ENCODE measurements at regions not wholly inside any gene's neighbourhood (a gene's known extent, or its start where the extent isn't known, plus 50 kb on each side); places are given as distances from the start of the nearest gene placed in this dataset.

GRCh38 chr4:130659320-130659719 lies 1563.4 kb downstream of the C4orf33 start:
- DNase-seq (no peak), ATAC-seq (ENCODE audit: low read depth in 2 of 2) (no peak)
- Mint-ChIP-seq H3K4me3 (no peak overlapping the region), H3K27ac (no peak overlapping the region), H3K27me3 (no peaks in the 10 kb centered on the region), H3K36me3 (no peaks in the 10 kb centered on the region), H3K4me1 (no peaks in the 10 kb centered on the region), H3K9me3 (peaks cover 2 to 24% (median 5%) of the 10 kb centered on the region in 7 donors)
- Histone ChIP-seq H3K27ac (ENCODE audit: insufficient read depth, low read length, poor library complexity, severe bottlenecking) (no peak overlapping the region), H3K4me3 (ENCODE audit: low read depth, low read length) (no peak overlapping the region), H3K4me1 (ENCODE audit: control insufficient read depth, insufficient read depth, low read length, poor library complexity, severe bottlenecking) (no peaks in the 10 kb centered on the region), H3K27me3 (ENCODE audit: control insufficient read depth, insufficient read depth, low read length) (no peaks in the 10 kb centered on the region), H3K9me3 (ENCODE audit: control insufficient read depth in 2 of 2, low read length in 2 of 2) (no peaks in the 10 kb centered on the region), H3K36me3 (ENCODE audit: control insufficient read depth, insufficient read depth, low read length) (no peaks in the 10 kb centered on the region)

DNA sequence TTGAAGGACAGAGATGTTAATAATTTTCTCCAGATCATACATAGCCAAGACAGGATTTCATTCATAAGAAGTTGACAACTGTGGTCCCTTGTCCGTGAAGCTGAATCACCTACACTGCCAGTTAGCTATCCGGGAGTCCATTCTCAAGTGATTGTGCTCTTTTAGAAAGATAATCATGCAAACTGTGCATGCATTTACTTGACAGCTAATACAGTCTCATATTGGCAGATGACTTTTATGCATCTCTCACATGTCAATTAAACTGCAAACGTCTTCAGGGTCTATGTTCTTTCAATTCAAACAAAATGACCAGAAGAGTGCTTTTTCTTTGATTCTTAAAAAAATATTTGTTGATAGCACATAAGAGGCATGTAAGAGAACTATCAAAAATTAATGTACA lies 1572.9 kb downstream of the C4orf33 start:
- H3K4me3 ChIP-seq (ENCODE audit: low read depth, low read length): no peak overlapping the region
- H3K36me3 Mint-ChIP-seq: no peaks in the 10 kb centered on the region
- no peak overlapping the region for H3K27ac ChIP-seq (ENCODE audit: insufficient read depth, low read length, poor library complexity, severe bottlenecking)
- H3K36me3 ChIP-seq (ENCODE audit: control insufficient read depth, insufficient read depth, low read length): no peaks in the 10 kb centered on the region
- ATAC-seq (ENCODE audit: low read depth in 2 of 2): no peak
- peaks cover 0 to 22% (median 4%) of the 10 kb centered on the region in 7 donors for H3K9me3 Mint-ChIP-seq
- H3K4me1 ChIP-seq (ENCODE audit: control insufficient read depth, insufficient read depth, low read length, poor library complexity, severe bottlenecking): no peaks in the 10 kb centered on the region
- no peaks in the 10 kb centered on the region for H3K27me3 ChIP-seq (ENCODE audit: control insufficient read depth, insufficient read depth, low read length)
- H3K27me3 Mint-ChIP-seq: no peaks in the 10 kb centered on the region
- no peak overlapping the region for H3K4me3 Mint-ChIP-seq
- no peak for DNase-seq
- no peaks in the 10 kb centered on the region for H3K4me1 Mint-ChIP-seq
- no peaks in the 10 kb centered on the region for H3K9me3 ChIP-seq (ENCODE audit: control insufficient read depth in 2 of 2, low read length in 2 of 2)
- no peak overlapping the region for H3K27ac Mint-ChIP-seq

DNA sequence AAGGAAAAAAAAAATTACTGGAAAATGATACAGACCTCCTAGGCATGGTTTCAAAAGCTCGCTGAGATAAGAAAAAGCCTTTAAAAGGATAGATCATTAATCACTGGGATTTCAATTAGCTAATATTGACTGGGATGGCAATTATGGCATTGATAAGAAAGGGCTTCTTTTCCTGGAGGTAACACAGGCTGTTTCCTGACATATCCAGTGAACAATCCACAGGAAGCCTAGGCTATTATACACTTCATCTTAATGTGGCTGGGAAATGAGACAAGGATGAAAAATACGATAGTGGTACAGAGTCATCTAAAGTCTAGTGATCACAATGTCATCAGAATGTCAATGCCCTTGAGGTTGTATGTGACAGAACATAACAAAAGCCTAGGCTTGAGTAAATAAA lies 1579.3 kb downstream of the C4orf33 start:
- Histone ChIP-seq H3K27me3 (ENCODE audit: control insufficient read depth, insufficient read depth, low read length) (no peaks in the 10 kb centered on the region), H3K27ac (ENCODE audit: insufficient read depth, low read length, poor library complexity, severe bottlenecking) (no peak overlapping the region), H3K36me3 (ENCODE audit: control insufficient read depth, insufficient read depth, low read length) (no peaks in the 10 kb centered on the region), H3K9me3 (ENCODE audit: control insufficient read depth in 2 of 2, low read length in 2 of 2) (no peaks in the 10 kb centered on the region), H3K4me3 (ENCODE audit: low read depth, low read length) (no peak overlapping the region), H3K4me1 (ENCODE audit: control insufficient read depth, insufficient read depth, low read length, poor library complexity, severe bottlenecking) (no peaks in the 10 kb centered on the region)
- peaks cover 0 to 25% (median 4%) of the 10 kb centered on the region in 7 donors for H3K9me3 Mint-ChIP-seq
- H3K4me3 Mint-ChIP-seq: no peak overlapping the region
- DNase-seq (no peak), ATAC-seq (ENCODE audit: low read depth in 2 of 2) (no peak)
- no peak overlapping the region for H3K27ac Mint-ChIP-seq
- H3K4me1 Mint-ChIP-seq: no peaks in the 10 kb centered on the region
- H3K27me3 Mint-ChIP-seq: no peaks in the 10 kb centered on the region
- no peaks in the 10 kb centered on the region for H3K36me3 Mint-ChIP-seq

DNA sequence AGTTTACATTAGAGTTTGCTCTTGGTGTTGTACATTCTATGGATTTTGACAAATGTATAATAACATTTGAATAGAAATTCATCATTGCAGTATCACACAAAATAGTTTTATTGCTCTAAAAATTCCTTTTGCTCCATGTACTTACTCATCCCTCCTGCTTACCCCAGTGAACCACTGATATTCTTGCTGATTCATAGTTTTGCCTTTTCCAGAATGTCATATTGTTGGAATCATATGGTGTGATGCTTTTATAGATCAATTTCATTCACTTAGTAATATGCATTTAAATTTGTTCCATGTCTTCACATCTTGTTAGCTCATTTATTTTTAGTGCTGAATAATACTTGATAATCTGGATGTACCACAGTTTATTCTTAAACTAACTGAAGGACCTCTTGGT lies 1593.2 kb downstream of the C4orf33 start:
- no peaks in the 10 kb centered on the region for H3K27me3 ChIP-seq (ENCODE audit: control insufficient read depth, insufficient read depth, low read length)
- Mint-ChIP-seq H3K36me3 (no peaks in the 10 kb centered on the region), H3K27me3 (no peaks in the 10 kb centered on the region), H3K27ac (no peak overlapping the region), H3K4me1 (no peaks in the 10 kb centered on the region), H3K4me3 (peak overlapping the region in 1 of 4 donors; percentile 21), H3K9me3 (peaks cover 0 to 11% (median 4%) of the 10 kb centered on the region in 7 donors)
- H3K4me3 ChIP-seq (ENCODE audit: low read depth, low read length): no peak overlapping the region
- peaks cover 0 to 3% of the 10 kb centered on the region in 2 experiments for H3K9me3 ChIP-seq (ENCODE audit: control insufficient read depth in 2 of 2, low read length in 2 of 2)
- H3K4me1 ChIP-seq (ENCODE audit: control insufficient read depth, insufficient read depth, low read length, poor library complexity, severe bottlenecking): no peaks in the 10 kb centered on the region
- no peaks in the 10 kb centered on the region for H3K36me3 ChIP-seq (ENCODE audit: control insufficient read depth, insufficient read depth, low read length)
- no peak overlapping the region for H3K27ac ChIP-seq (ENCODE audit: insufficient read depth, low read length, poor library complexity, severe bottlenecking)
- DNase-seq (no peak), ATAC-seq (ENCODE audit: low read depth in 2 of 2) (no peak)

DNA sequence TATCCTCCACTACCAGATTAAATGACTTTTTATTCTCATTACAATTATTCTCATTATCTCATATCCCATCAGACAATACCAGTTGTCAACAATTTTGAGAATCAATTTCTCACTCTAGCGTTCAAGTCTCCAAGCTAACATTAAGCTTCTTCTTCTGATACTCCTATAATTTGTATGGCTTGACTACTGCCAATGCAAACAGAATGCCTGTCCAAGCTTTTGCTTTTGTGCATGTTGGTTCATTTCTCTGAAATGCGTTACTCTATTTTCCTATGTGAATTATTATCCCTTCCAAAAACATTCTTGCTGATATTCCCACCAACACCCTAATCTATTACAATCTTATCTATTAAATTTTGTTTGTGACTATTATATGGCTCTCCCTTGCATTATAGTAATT lies 1602.3 kb downstream of the C4orf33 start:
- H3K36me3 Mint-ChIP-seq: no peaks in the 10 kb centered on the region
- no peak overlapping the region for H3K27ac Mint-ChIP-seq
- no peaks in the 10 kb centered on the region for H3K27me3 Mint-ChIP-seq

GRCh38 chr4:130699004-130699403 lies 1603.1 kb downstream of the C4orf33 start:
- ATAC-seq (ENCODE audit: low read depth in 2 of 2): no peak
- peaks cover 2 to 22% (median 7%) of the 10 kb centered on the region in 7 donors for H3K9me3 Mint-ChIP-seq
- H3K27me3 Mint-ChIP-seq: no peaks in the 10 kb centered on the region
- H3K4me1 Mint-ChIP-seq: no peaks in the 10 kb centered on the region
- DNase-seq: no peak
- H3K4me1 ChIP-seq (ENCODE audit: control insufficient read depth, insufficient read depth, low read length, poor library complexity, severe bottlenecking): no peaks in the 10 kb centered on the region
- no peaks in the 10 kb centered on the region for H3K36me3 Mint-ChIP-seq
- H3K4me3 Mint-ChIP-seq: no peak overlapping the region
- H3K4me3 ChIP-seq (ENCODE audit: low read depth, low read length): no peak overlapping the region
- H3K9me3 ChIP-seq (ENCODE audit: control insufficient read depth in 2 of 2, low read length in 2 of 2): no peaks in the 10 kb centered on the region
- H3K27me3 ChIP-seq (ENCODE audit: control insufficient read depth, insufficient read depth, low read length): no peaks in the 10 kb centered on the region
- no peak overlapping the region for H3K27ac ChIP-seq (ENCODE audit: insufficient read depth, low read length, poor library complexity, severe bottlenecking)
- no peak overlapping the region for H3K27ac Mint-ChIP-seq
- no peaks in the 10 kb centered on the region for H3K36me3 ChIP-seq (ENCODE audit: control insufficient read depth, insufficient read depth, low read length)

More for the DNA sequence above, 1602.3 kb downstream of the C4orf33 start:
- no peak for DNase-seq
- Histone ChIP-seq H3K9me3 (ENCODE audit: control insufficient read depth in 2 of 2, low read length in 2 of 2) (no peaks in the 10 kb centered on the region), H3K36me3 (ENCODE audit: control insufficient read depth, insufficient read depth, low read length) (no peaks in the 10 kb centered on the region), H3K4me3 (ENCODE audit: low read depth, low read length) (no peak overlapping the region), H3K4me1 (ENCODE audit: control insufficient read depth, insufficient read depth, low read length, poor library complexity, severe bottlenecking) (no peaks in the 10 kb centered on the region), H3K27me3 (ENCODE audit: control insufficient read depth, insufficient read depth, low read length) (no peaks in the 10 kb centered on the region), H3K27ac (ENCODE audit: insufficient read depth, low read length, poor library complexity, severe bottlenecking) (no peak overlapping the region)
- Mint-ChIP-seq H3K4me1 (no peaks in the 10 kb centered on the region), H3K4me3 (no peak overlapping the region), H3K9me3 (peaks cover 2 to 17% (median 5%) of the 10 kb centered on the region in 7 donors)
- ATAC-seq (ENCODE audit: low read depth in 2 of 2): no peak

DNA sequence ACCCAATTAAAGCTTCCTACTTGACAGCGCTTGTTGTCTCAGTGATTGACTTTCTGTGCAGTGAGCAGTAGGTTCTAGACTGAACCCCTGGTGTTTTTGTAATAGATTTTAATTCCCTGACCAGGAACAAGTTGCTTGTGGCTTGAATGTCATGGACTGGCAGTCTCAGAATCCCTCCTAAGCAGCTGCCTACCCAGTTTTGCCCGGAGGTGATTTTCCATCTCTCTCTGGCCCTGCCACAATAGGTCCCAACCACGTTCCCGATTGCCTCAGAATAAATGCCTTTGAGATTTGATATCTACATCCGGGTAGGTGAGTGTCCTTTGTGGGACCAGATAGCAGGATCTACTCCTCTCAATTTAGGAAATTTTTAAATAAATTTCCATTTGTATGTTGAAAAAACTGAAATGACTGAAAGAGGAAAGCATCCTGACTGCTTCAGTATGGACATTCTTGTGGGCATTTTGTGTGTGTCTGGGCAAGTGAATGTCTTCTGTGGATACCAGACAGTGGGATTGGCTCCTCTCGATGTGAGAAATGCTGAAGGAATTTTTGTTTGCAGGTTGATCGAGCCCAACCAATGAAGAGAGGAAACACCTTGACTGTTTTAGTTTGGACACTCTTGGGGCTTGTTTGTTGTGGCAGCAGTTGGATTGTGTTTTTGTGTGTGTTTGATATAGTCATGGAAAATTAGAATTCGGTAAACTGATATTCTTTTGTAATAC lies 1607.4 kb downstream of the C4orf33 start:
- Mint-ChIP-seq H3K4me3 (no peak overlapping the region), H3K27ac (no peak overlapping the region), H3K9me3 (peaks cover 0 to 25% (median 11%) of the 10 kb centered on the region in 7 donors), H3K27me3 (no peaks in the 10 kb centered on the region), H3K36me3 (no peaks in the 10 kb centered on the region), H3K4me1 (no peaks in the 10 kb centered on the region)
- H3K4me3 ChIP-seq (ENCODE audit: low read depth, low read length): no peak overlapping the region
- no peak overlapping the region for H3K27ac ChIP-seq (ENCODE audit: insufficient read depth, low read length, poor library complexity, severe bottlenecking)
- no peaks in the 10 kb centered on the region for H3K4me1 ChIP-seq (ENCODE audit: control insufficient read depth, insufficient read depth, low read length, poor library complexity, severe bottlenecking)
- H3K36me3 ChIP-seq (ENCODE audit: control insufficient read depth, insufficient read depth, low read length): no peaks in the 10 kb centered on the region
- no peaks in the 10 kb centered on the region for H3K27me3 ChIP-seq (ENCODE audit: control insufficient read depth, insufficient read depth, low read length)
- H3K9me3 ChIP-seq (ENCODE audit: control insufficient read depth in 2 of 2, low read length in 2 of 2): no peaks in the 10 kb centered on the region
- ATAC-seq (ENCODE audit: low read depth in 2 of 2) (no peak), DNase-seq (no peak)

DNA sequence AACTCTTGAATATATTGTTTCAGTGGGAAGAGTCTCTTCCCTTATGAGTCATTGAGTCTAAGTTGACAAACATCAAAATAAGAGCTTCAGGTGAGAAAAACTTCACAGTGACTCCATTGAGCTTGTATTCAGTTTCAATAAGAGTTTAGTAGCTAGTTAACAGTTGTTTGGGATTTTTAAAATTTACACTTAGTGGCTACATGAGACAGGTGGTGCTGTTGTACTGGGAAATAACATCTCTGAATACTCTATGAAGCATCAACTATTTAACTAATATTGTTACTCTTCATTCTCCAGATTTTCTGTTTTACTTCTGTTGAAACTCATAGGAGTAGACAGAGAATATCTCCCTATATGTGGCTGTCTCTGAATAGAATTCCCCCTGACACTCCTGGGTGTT lies 1609.1 kb downstream of the C4orf33 start:
- Mint-ChIP-seq H3K9me3 (peaks cover 0 to 26% (median 9%) of the 10 kb centered on the region in 7 donors), H3K4me1 (no peaks in the 10 kb centered on the region), H3K27me3 (no peaks in the 10 kb centered on the region), H3K27ac (no peak overlapping the region), H3K4me3 (no peak overlapping the region), H3K36me3 (no peaks in the 10 kb centered on the region)
- Histone ChIP-seq H3K4me3 (ENCODE audit: low read depth, low read length) (no peak overlapping the region), H3K4me1 (ENCODE audit: control insufficient read depth, insufficient read depth, low read length, poor library complexity, severe bottlenecking) (no peaks in the 10 kb centered on the region), H3K9me3 (ENCODE audit: control insufficient read depth in 2 of 2, low read length in 2 of 2) (no peaks in the 10 kb centered on the region), H3K27ac (ENCODE audit: insufficient read depth, low read length, poor library complexity, severe bottlenecking) (no peak overlapping the region), H3K36me3 (ENCODE audit: control insufficient read depth, insufficient read depth, low read length) (no peaks in the 10 kb centered on the region), H3K27me3 (ENCODE audit: control insufficient read depth, insufficient read depth, low read length) (no peaks in the 10 kb centered on the region)
- ATAC-seq (ENCODE audit: low read depth in 2 of 2): no peak
- DNase-seq: no peak

Measured in CD4-positive, CD25-positive, alpha-beta regulatory T cell (primary cell).